ENCODE measurements at regions not wholly inside any gene's neighbourhood (a gene's known extent, or its start where the extent isn't known, plus 50 kb on each side); places are given as distances from the start of the nearest gene placed in this dataset.
"Not testable (repeated sequence)": the region's sequence is repeated elsewhere in the genome, so short reads cannot be mapped to it uniquely, and the experiment has no call there.

DNA sequence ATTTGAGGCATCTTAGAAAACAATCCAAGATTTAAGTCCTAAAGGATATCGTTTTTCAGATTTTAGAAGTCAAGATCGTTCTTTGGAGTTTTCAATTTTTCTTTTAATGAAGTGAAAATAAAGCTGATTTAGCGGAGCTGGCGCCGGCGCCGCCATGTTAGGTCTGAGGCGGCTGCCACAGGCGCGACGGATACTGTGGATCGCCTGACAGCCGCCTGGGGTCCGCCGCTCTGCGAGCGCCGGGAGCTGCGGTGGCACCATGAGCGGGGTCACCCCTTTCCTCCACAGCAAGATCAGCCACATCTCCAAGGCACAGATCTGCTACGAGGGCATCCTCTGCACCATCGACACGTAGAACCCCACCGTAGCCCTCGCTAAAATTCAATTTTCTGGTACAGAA, 247.2 kb downstream of the GJA1 start:
- peaks cover 0 to 11% (median 5%) of the 10 kb centered on the region in 7 donors for H3K9me3 Mint-ChIP-seq
- H3K4me1 Mint-ChIP-seq, result no peaks in the 10 kb centered on the region
- H3K27ac ChIP-seq (ENCODE audit: insufficient read depth, low read length, poor library complexity, severe bottlenecking), result no peak overlapping the region
- no peaks in the 10 kb centered on the region for H3K4me1 ChIP-seq (ENCODE audit: control insufficient read depth, insufficient read depth, low read length, poor library complexity, severe bottlenecking)
- ATAC-seq (ENCODE audit: low read depth in 2 of 2) (no peak), DNase-seq (no peak)
- H3K27ac Mint-ChIP-seq, result no peak overlapping the region
- no peaks in the 10 kb centered on the region for H3K9me3 ChIP-seq (ENCODE audit: control insufficient read depth in 2 of 2, low read length in 2 of 2)
- H3K4me3 Mint-ChIP-seq, result no peak overlapping the region
- no peaks in the 10 kb centered on the region for H3K27me3 ChIP-seq (ENCODE audit: control insufficient read depth, insufficient read depth, low read length)
- no peaks in the 10 kb centered on the region for H3K27me3 Mint-ChIP-seq
- no peak overlapping the region for H3K4me3 ChIP-seq (ENCODE audit: low read depth, low read length)
- H3K36me3 Mint-ChIP-seq, result no peaks in the 10 kb centered on the region
- H3K36me3 ChIP-seq (ENCODE audit: control insufficient read depth, insufficient read depth, low read length), result no peaks in the 10 kb centered on the region

- H3K27me3 Mint-ChIP-seq; H3K4me3 Mint-ChIP-seq; ATAC-seq (ENCODE audit: low read depth in 2 of 2); H3K4me3 ChIP-seq (ENCODE audit: low read depth, low read length); H3K9me3 ChIP-seq (ENCODE audit: control insufficient read depth in 2 of 2, low read length in 2 of 2); DNase-seq; H3K27ac ChIP-seq (ENCODE audit: insufficient read depth, low read length, poor library complexity, severe bottlenecking); H3K4me1 Mint-ChIP-seq; H3K27ac Mint-ChIP-seq; H3K4me1 ChIP-seq (ENCODE audit: control insufficient read depth, insufficient read depth, low read length, poor library complexity, severe bottlenecking); H3K27me3 ChIP-seq (ENCODE audit: control insufficient read depth, insufficient read depth, low read length); H3K36me3 Mint-ChIP-seq; H3K36me3 ChIP-seq (ENCODE audit: control insufficient read depth, insufficient read depth, low read length): not testable (repeated sequence)
- H3K9me3 Mint-ChIP-seq, result peaks cover 0 to 15% (median 5%) of the 10 kb centered on the region in 7 donors
Observed at GRCh38 chr6:121685806-121686205, 250.4 kb downstream of the GJA1 start.

DNA sequence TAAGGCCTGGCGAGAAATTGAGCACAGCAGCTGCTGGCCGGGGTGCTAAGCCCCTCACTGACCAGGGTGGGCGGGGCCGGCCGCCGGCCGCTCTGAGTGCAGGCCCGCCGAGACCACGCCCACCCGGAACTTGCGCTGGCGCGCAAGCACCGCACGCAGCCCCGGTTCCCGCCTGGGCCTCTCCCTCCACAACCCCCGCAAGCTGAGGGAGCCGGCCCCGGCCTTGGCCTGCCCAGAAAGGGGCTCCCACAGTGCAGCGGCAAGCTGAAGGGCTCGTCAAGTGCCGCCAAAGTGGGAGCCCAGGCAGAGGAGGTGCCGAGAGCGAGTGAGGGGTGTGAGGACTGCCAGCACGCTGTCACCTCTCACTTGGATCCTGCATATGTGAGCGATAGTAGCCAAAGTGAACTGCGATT, 251.2 kb downstream of the GJA1 start:
- Histone ChIP-seq H3K4me3 (ENCODE audit: low read depth, low read length) (no peak overlapping the region), H3K36me3 (ENCODE audit: control insufficient read depth, insufficient read depth, low read length) (no peaks in the 10 kb centered on the region), H3K27me3 (ENCODE audit: control insufficient read depth, insufficient read depth, low read length) (no peaks in the 10 kb centered on the region), H3K9me3 (ENCODE audit: control insufficient read depth in 2 of 2, low read length in 2 of 2) (no peaks in the 10 kb centered on the region), H3K27ac (ENCODE audit: insufficient read depth, low read length, poor library complexity, severe bottlenecking) (no peak overlapping the region), H3K4me1 (ENCODE audit: control insufficient read depth, insufficient read depth, low read length, poor library complexity, severe bottlenecking) (no peaks in the 10 kb centered on the region)
- Mint-ChIP-seq H3K27ac (no peak overlapping the region), H3K4me1 (no peaks in the 10 kb centered on the region), H3K9me3 (peaks cover 0 to 11% (median 3%) of the 10 kb centered on the region in 7 donors), H3K4me3 (no peak overlapping the region), H3K36me3 (no peaks in the 10 kb centered on the region), H3K27me3 (no peaks in the 10 kb centered on the region)
- ATAC-seq (ENCODE audit: low read depth in 2 of 2), result no peak
- DNase-seq, result no peak

- no peaks in the 10 kb centered on the region for H3K27me3 Mint-ChIP-seq
- H3K27ac Mint-ChIP-seq, result no peak overlapping the region
- Histone ChIP-seq H3K27ac (ENCODE audit: insufficient read depth, low read length, poor library complexity, severe bottlenecking) (no peak overlapping the region), H3K4me3 (ENCODE audit: low read depth, low read length) (no peak overlapping the region), H3K4me1 (ENCODE audit: control insufficient read depth, insufficient read depth, low read length, poor library complexity, severe bottlenecking) (no peaks in the 10 kb centered on the region), H3K36me3 (ENCODE audit: control insufficient read depth, insufficient read depth, low read length) (no peaks in the 10 kb centered on the region), H3K27me3 (ENCODE audit: control insufficient read depth, insufficient read depth, low read length) (no peaks in the 10 kb centered on the region), H3K9me3 (ENCODE audit: control insufficient read depth in 2 of 2, low read length in 2 of 2) (no peaks in the 10 kb centered on the region)
- H3K4me1 Mint-ChIP-seq, result no peaks in the 10 kb centered on the region
- DNase-seq, result no peak
- H3K4me3 Mint-ChIP-seq, result no peak overlapping the region
- H3K36me3 Mint-ChIP-seq, result no peaks in the 10 kb centered on the region
- H3K9me3 Mint-ChIP-seq, result peaks cover 0 to 5% (median 2%) of the 10 kb centered on the region in 7 donors
- no peak for ATAC-seq (ENCODE audit: low read depth in 2 of 2)
Observed at GRCh38 chr6:121688974-121689373, 253.5 kb downstream of the GJA1 start.

GRCh38 chr6:121691126-121691551, 255.7 kb downstream of the GJA1 start:
- ATAC-seq (ENCODE audit: low read depth in 2 of 2), result no peak
- DNase-seq, result no peak
- Mint-ChIP-seq H3K36me3 (no peaks in the 10 kb centered on the region), H3K27ac (no peak overlapping the region), H3K9me3 (peaks cover 0 to 4% (median 2%) of the 10 kb centered on the region in 7 donors), H3K4me3 (no peak overlapping the region), H3K27me3 (no peaks in the 10 kb centered on the region), H3K4me1 (no peaks in the 10 kb centered on the region)
- Histone ChIP-seq H3K36me3 (ENCODE audit: control insufficient read depth, insufficient read depth, low read length) (no peaks in the 10 kb centered on the region), H3K27ac (ENCODE audit: insufficient read depth, low read length, poor library complexity, severe bottlenecking) (no peak overlapping the region), H3K4me1 (ENCODE audit: control insufficient read depth, insufficient read depth, low read length, poor library complexity, severe bottlenecking) (no peaks in the 10 kb centered on the region), H3K4me3 (ENCODE audit: low read depth, low read length) (no peak overlapping the region), H3K27me3 (ENCODE audit: control insufficient read depth, insufficient read depth, low read length) (no peaks in the 10 kb centered on the region), H3K9me3 (ENCODE audit: control insufficient read depth in 2 of 2, low read length in 2 of 2) (no peaks in the 10 kb centered on the region)

GRCh38 chr6:121694389-121694788, 258.9 kb downstream of the GJA1 start:
- Mint-ChIP-seq H3K27me3 (no peaks in the 10 kb centered on the region), H3K9me3 (peaks cover 0 to 5% (median 2%) of the 10 kb centered on the region in 7 donors), H3K27ac (no peak overlapping the region), H3K4me1 (no peaks in the 10 kb centered on the region), H3K36me3 (no peaks in the 10 kb centered on the region), H3K4me3 (no peak overlapping the region)
- H3K36me3 ChIP-seq (ENCODE audit: control insufficient read depth, insufficient read depth, low read length), result no peaks in the 10 kb centered on the region
- no peak overlapping the region for H3K27ac ChIP-seq (ENCODE audit: insufficient read depth, low read length, poor library complexity, severe bottlenecking)
- DNase-seq (no peak), ATAC-seq (ENCODE audit: low read depth in 2 of 2) (no peak)
- no peaks in the 10 kb centered on the region for H3K4me1 ChIP-seq (ENCODE audit: control insufficient read depth, insufficient read depth, low read length, poor library complexity, severe bottlenecking)
- peaks cover 0 to 6% of the 10 kb centered on the region in 2 experiments for H3K9me3 ChIP-seq (ENCODE audit: control insufficient read depth in 2 of 2, low read length in 2 of 2)
- no peak overlapping the region for H3K4me3 ChIP-seq (ENCODE audit: low read depth, low read length)
- H3K27me3 ChIP-seq (ENCODE audit: control insufficient read depth, insufficient read depth, low read length), result no peaks in the 10 kb centered on the region

- Histone ChIP-seq H3K4me3 (ENCODE audit: low read depth, low read length) (no peak overlapping the region), H3K27me3 (ENCODE audit: control insufficient read depth, insufficient read depth, low read length) (no peaks in the 10 kb centered on the region), H3K4me1 (ENCODE audit: control insufficient read depth, insufficient read depth, low read length, poor library complexity, severe bottlenecking) (no peaks in the 10 kb centered on the region), H3K9me3 (ENCODE audit: control insufficient read depth in 2 of 2, low read length in 2 of 2) (peaks cover 0 to 6% of the 10 kb centered on the region in 2 experiments), H3K27ac (ENCODE audit: insufficient read depth, low read length, poor library complexity, severe bottlenecking) (no peak overlapping the region), H3K36me3 (ENCODE audit: control insufficient read depth, insufficient read depth, low read length) (no peaks in the 10 kb centered on the region)
- ATAC-seq (ENCODE audit: low read depth in 2 of 2) (no peak), DNase-seq (no peak)
- no peak overlapping the region for H3K27ac Mint-ChIP-seq
- H3K27me3 Mint-ChIP-seq, result no peaks in the 10 kb centered on the region
- no peak overlapping the region for H3K4me3 Mint-ChIP-seq
- no peaks in the 10 kb centered on the region for H3K36me3 Mint-ChIP-seq
- no peaks in the 10 kb centered on the region for H3K4me1 Mint-ChIP-seq
- H3K9me3 Mint-ChIP-seq, result peaks cover 0 to 5% (median 3%) of the 10 kb centered on the region in 7 donors
Observed at GRCh38 chr6:121694801-121695251, 259.4 kb downstream of the GJA1 start.

DNA sequence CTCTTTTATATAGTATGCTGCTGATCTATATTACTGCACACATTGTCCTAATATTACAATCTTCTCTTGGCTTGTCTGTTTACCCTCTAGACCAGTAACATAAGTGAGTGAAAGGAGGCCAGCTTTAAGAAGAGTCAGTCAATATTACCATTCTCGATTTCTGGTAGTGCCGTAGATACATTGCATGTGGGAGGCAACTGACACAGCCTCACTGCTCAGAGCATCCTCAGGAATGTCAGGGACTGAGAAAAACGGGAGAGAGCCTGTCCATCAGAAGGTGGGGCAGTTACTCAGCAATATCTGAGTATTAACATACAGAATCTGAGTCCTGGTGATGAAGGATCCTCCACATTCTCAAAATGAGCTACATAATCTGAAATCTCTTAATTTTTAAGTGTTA, 259.9 kb downstream of the GJA1 start:
- H3K4me1 Mint-ChIP-seq, result no peaks in the 10 kb centered on the region
- Histone ChIP-seq H3K27me3 (ENCODE audit: control insufficient read depth, insufficient read depth, low read length) (no peaks in the 10 kb centered on the region), H3K9me3 (ENCODE audit: control insufficient read depth in 2 of 2, low read length in 2 of 2) (peaks cover 0 to 6% of the 10 kb centered on the region in 2 experiments), H3K4me1 (ENCODE audit: control insufficient read depth, insufficient read depth, low read length, poor library complexity, severe bottlenecking) (no peaks in the 10 kb centered on the region), H3K27ac (ENCODE audit: insufficient read depth, low read length, poor library complexity, severe bottlenecking) (no peak overlapping the region), H3K4me3 (ENCODE audit: low read depth, low read length) (no peak overlapping the region), H3K36me3 (ENCODE audit: control insufficient read depth, insufficient read depth, low read length) (no peaks in the 10 kb centered on the region)
- no peaks in the 10 kb centered on the region for H3K27me3 Mint-ChIP-seq
- peaks cover 0 to 5% (median 2%) of the 10 kb centered on the region in 7 donors for H3K9me3 Mint-ChIP-seq
- H3K36me3 Mint-ChIP-seq, result no peaks in the 10 kb centered on the region
- ATAC-seq (ENCODE audit: low read depth in 2 of 2) (no peak), DNase-seq (no peak)
- no peak overlapping the region for H3K4me3 Mint-ChIP-seq
- H3K27ac Mint-ChIP-seq, result no peak overlapping the region

All from CD4-positive, CD25-positive, alpha-beta regulatory T cell (primary cell).